Neural progenitor cell (in vitro differentiated cells): ENCODE measurements at regions not wholly inside any gene's neighbourhood (a gene's known extent, or its start where the extent isn't known, plus 50 kb on each side); places are given as distances from the start of the nearest gene placed in this dataset.

ENCODE experiments used
- EZH2 ChIP-seq: fragments of 200-600 bp; sonication (generic); IDR thresholded peaks from 2 replicates; pipeline ENCODE4 v1.6.1; 2017; ENCODE audit warnings: antibody characterized with exemption, mild to moderate bottlenecking, moderate library complexity
- TF ChIP-seq, protein P1 (sequence below): fragments of 200-600 bp; sonication (generic); IDR thresholded peaks from 2 replicates; pipeline ENCODE4 v1.5.1; 2017; ENCODE audit warnings: antibody characterized with exemption, mild to moderate bottlenecking

- TF ChIP-seq, protein P1, sequence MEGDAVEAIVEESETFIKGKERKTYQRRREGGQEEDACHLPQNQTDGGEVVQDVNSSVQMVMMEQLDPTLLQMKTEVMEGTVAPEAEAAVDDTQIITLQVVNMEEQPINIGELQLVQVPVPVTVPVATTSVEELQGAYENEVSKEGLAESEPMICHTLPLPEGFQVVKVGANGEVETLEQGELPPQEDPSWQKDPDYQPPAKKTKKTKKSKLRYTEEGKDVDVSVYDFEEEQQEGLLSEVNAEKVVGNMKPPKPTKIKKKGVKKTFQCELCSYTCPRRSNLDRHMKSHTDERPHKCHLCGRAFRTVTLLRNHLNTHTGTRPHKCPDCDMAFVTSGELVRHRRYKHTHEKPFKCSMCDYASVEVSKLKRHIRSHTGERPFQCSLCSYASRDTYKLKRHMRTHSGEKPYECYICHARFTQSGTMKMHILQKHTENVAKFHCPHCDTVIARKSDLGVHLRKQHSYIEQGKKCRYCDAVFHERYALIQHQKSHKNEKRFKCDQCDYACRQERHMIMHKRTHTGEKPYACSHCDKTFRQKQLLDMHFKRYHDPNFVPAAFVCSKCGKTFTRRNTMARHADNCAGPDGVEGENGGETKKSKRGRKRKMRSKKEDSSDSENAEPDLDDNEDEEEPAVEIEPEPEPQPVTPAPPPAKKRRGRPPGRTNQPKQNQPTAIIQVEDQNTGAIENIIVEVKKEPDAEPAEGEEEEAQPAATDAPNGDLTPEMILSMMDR, result no peak
- TF ChIP-seq EZH2, result no peak
Measured at GRCh38 chr5:175222621-175223020, 221.4 kb downstream of the DRD1 start.
